ENCODE measurements at regions not wholly inside any gene's neighbourhood (a gene's known extent, or its start where the extent isn't known, plus 50 kb on each side); places are given as distances from the start of the nearest gene placed in this dataset.

DNA sequence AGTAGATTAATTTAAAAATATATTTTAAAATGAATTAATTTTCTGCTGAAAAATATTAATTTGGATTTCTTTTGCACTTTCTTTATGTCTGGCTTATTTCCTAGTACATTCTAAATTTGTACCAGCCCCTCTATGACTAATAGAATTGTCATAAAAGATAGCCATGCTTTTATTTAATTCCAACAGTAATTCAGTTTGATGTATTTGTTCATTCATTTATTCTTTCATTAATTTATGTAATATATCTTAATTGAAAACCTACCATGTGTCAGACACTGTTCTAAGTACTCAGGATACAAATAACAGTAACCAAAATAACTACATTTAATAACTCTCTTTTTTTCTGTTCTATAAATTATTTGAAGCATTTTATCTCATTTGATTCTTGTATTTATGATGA, 264.0 kb upstream of the CCDC179 start:
- TF ChIP-seq, protein P1, sequence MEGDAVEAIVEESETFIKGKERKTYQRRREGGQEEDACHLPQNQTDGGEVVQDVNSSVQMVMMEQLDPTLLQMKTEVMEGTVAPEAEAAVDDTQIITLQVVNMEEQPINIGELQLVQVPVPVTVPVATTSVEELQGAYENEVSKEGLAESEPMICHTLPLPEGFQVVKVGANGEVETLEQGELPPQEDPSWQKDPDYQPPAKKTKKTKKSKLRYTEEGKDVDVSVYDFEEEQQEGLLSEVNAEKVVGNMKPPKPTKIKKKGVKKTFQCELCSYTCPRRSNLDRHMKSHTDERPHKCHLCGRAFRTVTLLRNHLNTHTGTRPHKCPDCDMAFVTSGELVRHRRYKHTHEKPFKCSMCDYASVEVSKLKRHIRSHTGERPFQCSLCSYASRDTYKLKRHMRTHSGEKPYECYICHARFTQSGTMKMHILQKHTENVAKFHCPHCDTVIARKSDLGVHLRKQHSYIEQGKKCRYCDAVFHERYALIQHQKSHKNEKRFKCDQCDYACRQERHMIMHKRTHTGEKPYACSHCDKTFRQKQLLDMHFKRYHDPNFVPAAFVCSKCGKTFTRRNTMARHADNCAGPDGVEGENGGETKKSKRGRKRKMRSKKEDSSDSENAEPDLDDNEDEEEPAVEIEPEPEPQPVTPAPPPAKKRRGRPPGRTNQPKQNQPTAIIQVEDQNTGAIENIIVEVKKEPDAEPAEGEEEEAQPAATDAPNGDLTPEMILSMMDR (IDR thresholded peaks at IDR 0.05; ENCODE audit: control extremely low read depth, extremely low read depth) = no peak
- no peaks in the 10 kb centered on the region for H3K36me3 ChIP-seq (ENCODE audit: control insufficient read depth in 4 of 4, insufficient read depth in 4 of 4, low read length in 4 of 4)
- no peak overlapping the region for H3K27ac ChIP-seq (ENCODE audit: low read depth in 1 of 2, low read length in 1 of 2)
- no peak for ATAC-seq (ENCODE audit: insufficient read depth, low FRiP score)
- DNase-seq = no peak
- no peaks in the 10 kb centered on the region for H3K27me3 ChIP-seq (ENCODE audit: control insufficient read depth in 3 of 3, insufficient read depth in 3 of 3, low read length in 2 of 3)
- H3K9me3 ChIP-seq (ENCODE audit: control insufficient read depth in 4 of 4, insufficient read depth in 3 of 4, low read length in 3 of 4) = no peaks in the 10 kb centered on the region
- no peak overlapping the region for H3K9ac ChIP-seq (ENCODE audit: insufficient read depth in 1 of 2, low read length in 2 of 2)
- peaks cover 0 to 6% (median 0%) of the 10 kb centered on the region in 5 donors for H3K4me1 ChIP-seq (ENCODE audit: control insufficient read depth in 5 of 5, insufficient read depth in 5 of 5, low read length in 5 of 5)
- H3K4me3 ChIP-seq = no peak overlapping the region

DNA sequence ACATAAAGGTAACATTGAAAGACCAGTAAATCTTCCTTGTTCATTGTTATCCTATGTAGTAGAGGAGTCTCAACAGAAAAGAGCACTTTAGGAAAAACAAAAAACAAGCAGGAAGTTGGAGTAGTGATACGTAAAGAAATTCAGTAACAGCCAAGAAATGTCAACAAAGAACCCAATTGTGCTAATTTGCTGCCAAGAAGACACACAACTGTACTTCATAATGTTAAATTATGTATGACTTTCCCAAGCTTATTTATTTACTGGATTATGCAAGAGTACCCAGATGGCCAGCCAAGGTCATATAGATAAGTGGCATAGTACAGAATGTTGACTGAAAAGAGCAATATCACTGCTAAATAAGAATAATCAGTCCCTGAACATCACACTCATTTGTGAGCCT, 264.7 kb upstream of the CCDC179 start:
- no peak overlapping the region for H3K27ac ChIP-seq (ENCODE audit: low read depth in 1 of 2, low read length in 1 of 2)
- WGBS, 2 donors = 52 to 69% methylated on average over 1 of the region's 1 CpG
- peak; percentile 58 to 96 (median 95) for DNase-seq
- ATAC-seq (ENCODE audit: insufficient read depth, low FRiP score) = no peak
- H3K36me3 ChIP-seq (ENCODE audit: control insufficient read depth in 4 of 4, insufficient read depth in 4 of 4, low read length in 4 of 4) = no peaks in the 10 kb centered on the region
- H3K9me3 ChIP-seq (ENCODE audit: control insufficient read depth in 4 of 4, insufficient read depth in 3 of 4, low read length in 3 of 4) = no peaks in the 10 kb centered on the region
- peaks cover 0 to 6% (median 0%) of the 10 kb centered on the region in 5 donors for H3K4me1 ChIP-seq (ENCODE audit: control insufficient read depth in 5 of 5, insufficient read depth in 5 of 5, low read length in 5 of 5)
- TF ChIP-seq, protein P1 (IDR thresholded peaks at IDR 0.05; ENCODE audit: control extremely low read depth, extremely low read depth) = no peak
- no peak overlapping the region for H3K9ac ChIP-seq (ENCODE audit: insufficient read depth in 1 of 2, low read length in 2 of 2)
- H3K27me3 ChIP-seq (ENCODE audit: control insufficient read depth in 3 of 3, insufficient read depth in 3 of 3, low read length in 2 of 3) = no peaks in the 10 kb centered on the region
- H3K4me3 ChIP-seq = no peak overlapping the region

DNA sequence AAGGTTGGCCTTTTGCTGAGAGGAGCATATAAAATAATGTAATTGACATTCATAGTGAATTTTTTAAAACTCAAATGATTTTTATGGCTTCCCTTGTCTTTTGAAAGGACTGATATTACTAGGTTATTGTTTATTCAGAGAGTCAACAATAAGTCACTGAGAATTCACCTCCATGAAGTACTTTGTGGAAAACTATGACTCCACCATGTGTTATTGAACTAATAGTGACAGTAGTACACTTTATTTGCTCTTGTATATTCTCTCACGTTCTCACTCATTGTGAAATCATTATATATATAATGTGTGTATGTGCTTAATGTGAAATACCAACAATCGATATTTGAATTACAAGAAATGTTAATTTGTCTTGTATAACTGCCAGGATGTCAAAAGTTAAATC, 267.4 kb upstream of the CCDC179 start:
- no peak overlapping the region for H3K9ac ChIP-seq (ENCODE audit: insufficient read depth in 1 of 2, low read length in 2 of 2)
- DNase-seq = no peak
- no peaks in the 10 kb centered on the region for H3K9me3 ChIP-seq (ENCODE audit: control insufficient read depth in 4 of 4, insufficient read depth in 3 of 4, low read length in 3 of 4)
- ATAC-seq (ENCODE audit: insufficient read depth, low FRiP score) = no peak
- TF ChIP-seq, protein P1 (IDR thresholded peaks at IDR 0.05; ENCODE audit: control extremely low read depth, extremely low read depth) = no peak
- no peaks in the 10 kb centered on the region for H3K27me3 ChIP-seq (ENCODE audit: control insufficient read depth in 3 of 3, insufficient read depth in 3 of 3, low read length in 2 of 3)
- no peaks in the 10 kb centered on the region for H3K36me3 ChIP-seq (ENCODE audit: control insufficient read depth in 4 of 4, insufficient read depth in 4 of 4, low read length in 4 of 4)
- no peak overlapping the region for H3K27ac ChIP-seq (ENCODE audit: low read depth in 1 of 2, low read length in 1 of 2)
- H3K4me1 ChIP-seq (ENCODE audit: control insufficient read depth in 5 of 5, insufficient read depth in 5 of 5, low read length in 5 of 5) = peaks cover 0 to 6% (median 0%) of the 10 kb centered on the region in 5 donors
- H3K4me3 ChIP-seq = no peak overlapping the region
- 68 to 84% methylated on average over 2 of the region's 2 CpGs for WGBS, 2 donors

DNA sequence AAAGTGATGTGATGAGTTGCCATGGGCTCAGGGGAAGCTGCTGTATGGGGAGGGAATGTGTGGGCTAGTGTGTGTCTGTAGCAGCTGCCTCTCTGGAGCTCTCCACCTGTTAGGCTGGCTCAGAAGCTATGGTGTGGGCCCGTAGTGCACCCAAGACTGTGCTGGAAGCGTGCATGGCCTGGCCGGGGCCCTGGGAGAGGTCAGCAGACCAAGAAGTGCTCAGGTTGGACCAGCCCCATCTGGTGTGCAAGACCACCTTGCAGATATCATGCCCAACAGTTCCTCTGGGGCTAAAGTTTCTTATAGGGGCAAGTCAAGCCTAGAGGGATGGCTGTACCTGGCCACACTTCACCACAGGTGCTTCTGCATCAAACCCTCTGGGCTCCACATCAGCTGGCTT, 274.4 kb upstream of the CCDC179 start:
- TF ChIP-seq, protein P1 (IDR thresholded peaks at IDR 0.05; ENCODE audit: control extremely low read depth, extremely low read depth) = no peak
- Histone ChIP-seq H3K36me3 (ENCODE audit: control insufficient read depth in 4 of 4, insufficient read depth in 4 of 4, low read length in 4 of 4) (no peaks in the 10 kb centered on the region), H3K4me3 (no peak overlapping the region), H3K9ac (ENCODE audit: insufficient read depth in 1 of 2, low read length in 2 of 2) (no peak overlapping the region), H3K27me3 (ENCODE audit: control insufficient read depth in 3 of 3, insufficient read depth in 3 of 3, low read length in 2 of 3) (no peaks in the 10 kb centered on the region), H3K4me1 (ENCODE audit: control insufficient read depth in 5 of 5, insufficient read depth in 5 of 5, low read length in 5 of 5) (no peaks in the 10 kb centered on the region), H3K9me3 (ENCODE audit: control insufficient read depth in 4 of 4, insufficient read depth in 3 of 4, low read length in 3 of 4) (peaks cover 0 to 9% (median 2%) of the 10 kb centered on the region in 4 donors), H3K27ac (ENCODE audit: low read depth in 1 of 2, low read length in 1 of 2) (no peak overlapping the region)
- no peak for DNase-seq
- 89 to 90% methylated on average over 3 of the region's 3 CpGs for WGBS, 2 donors
- no peak for ATAC-seq (ENCODE audit: insufficient read depth, low FRiP score)

Measured in lung (tissue), 11 donors.